ENCODE measurements at regions not wholly inside any gene's neighbourhood (a gene's known extent, or its start where the extent isn't known, plus 50 kb on each side); places are given as distances from the start of the nearest gene placed in this dataset.

- no peak for ATAC-seq
- Histone ChIP-seq H3K27me3 (ENCODE audit: control insufficient read depth in 2 of 2, insufficient read depth in 2 of 2, low read length in 2 of 2) (no peaks in the 10 kb centered on the region), H3K4me2 (ENCODE audit: insufficient read depth, low read length) (no peak overlapping the region), H4K20me1 (replicated peaks; ENCODE audit: control insufficient read depth, insufficient read depth, low read length) (no peaks in the 10 kb centered on the region), H3K27ac (ENCODE audit: extremely low read depth, low read depth, low read length) (no peak overlapping the region), H3K9ac (ENCODE audit: insufficient read depth in 1 of 2, low read depth in 2 of 2, low read length in 2 of 2) (no peak overlapping the region), H3K79me2 (ENCODE audit: control insufficient read depth, insufficient read depth, low read length) (no peaks in the 10 kb centered on the region), H3K4me3 (no peak overlapping the region), H3K4me1 (replicated peaks in 1 of 2; ENCODE audit: control insufficient read depth in 2 of 2, insufficient read depth in 2 of 2, low read length in 2 of 2) (no peaks in the 10 kb centered on the region), H3K9me1 (ENCODE audit: control insufficient read depth, insufficient read depth, low read length) (no peaks in the 10 kb centered on the region), H3K9me3 (replicated peaks; ENCODE audit: control insufficient read depth, insufficient read depth, low read depth, low read length) (no peaks in the 10 kb centered on the region), H3K36me3 (ENCODE audit: control insufficient read depth, insufficient read depth, low read length) (no peaks in the 10 kb centered on the region), H2AFZ (ENCODE audit: low read depth, low read length) (no peak overlapping the region)
- ChIA-PET CTCF (ENCODE audit: low intra/inter-chr PET ratio) (no interaction called here), POLR2A (no interaction called here)
- intact Hi-C loops (cut with micrococcal nuclease): no loop called here
- in situ Hi-C loops (cut with MboI): no loop called here
- WGBS (ENCODE audit: insufficient coverage, low coverage, missing lambda C conversion rate): 0% methylated on average over 3 of the region's 3 CpGs
- no TSS peak for BruUV-seq (replicated peaks)
- FAIRE-seq: no peak
- no peak for DNase-seq (ENCODE audit: extremely low read depth in 1 of 4, low spot score in 3 of 4)
- no peak for TF ChIP-seq TAF1 (IDR thresholded peaks at IDR 0.05; ENCODE audit: control insufficient read depth, extremely low read depth, insufficient read depth, low read length, severe bottlenecking)
- no peak for TF ChIP-seq ZBTB12 (CRISPR knock-in tag; IDR thresholded peaks at IDR 0.05)
- no peak for TF ChIP-seq ZNF561 (CRISPR knock-in tag; conservative IDR thresholded peaks at IDR 0.05)
- no peak for TF ChIP-seq POU5F1 (IDR thresholded peaks at IDR 0.05; ENCODE audit: borderline replicate concordance, low read depth, low read length, partially characterized antibody)
- TF ChIP-seq LCOR (CRISPR knock-in tag; IDR thresholded peaks at IDR 0.05): no peak
- no peak for TF ChIP-seq NCOA2 (IDR thresholded peaks at IDR 0.05; ENCODE audit: partially characterized antibody in 2 of 2)
- no peak for TF ChIP-seq HSF4 (CRISPR knock-in tag; IDR thresholded peaks at IDR 0.05; ENCODE audit: borderline replicate concordance)
- TF ChIP-seq CREBBP (IDR thresholded peaks at IDR 0.05; ENCODE audit: low read depth, low read length): no peak
- no peak for TF ChIP-seq RB1 (IDR thresholded peaks at IDR 0.05; ENCODE audit: low read depth)
- TF ChIP-seq, protein P1, sequence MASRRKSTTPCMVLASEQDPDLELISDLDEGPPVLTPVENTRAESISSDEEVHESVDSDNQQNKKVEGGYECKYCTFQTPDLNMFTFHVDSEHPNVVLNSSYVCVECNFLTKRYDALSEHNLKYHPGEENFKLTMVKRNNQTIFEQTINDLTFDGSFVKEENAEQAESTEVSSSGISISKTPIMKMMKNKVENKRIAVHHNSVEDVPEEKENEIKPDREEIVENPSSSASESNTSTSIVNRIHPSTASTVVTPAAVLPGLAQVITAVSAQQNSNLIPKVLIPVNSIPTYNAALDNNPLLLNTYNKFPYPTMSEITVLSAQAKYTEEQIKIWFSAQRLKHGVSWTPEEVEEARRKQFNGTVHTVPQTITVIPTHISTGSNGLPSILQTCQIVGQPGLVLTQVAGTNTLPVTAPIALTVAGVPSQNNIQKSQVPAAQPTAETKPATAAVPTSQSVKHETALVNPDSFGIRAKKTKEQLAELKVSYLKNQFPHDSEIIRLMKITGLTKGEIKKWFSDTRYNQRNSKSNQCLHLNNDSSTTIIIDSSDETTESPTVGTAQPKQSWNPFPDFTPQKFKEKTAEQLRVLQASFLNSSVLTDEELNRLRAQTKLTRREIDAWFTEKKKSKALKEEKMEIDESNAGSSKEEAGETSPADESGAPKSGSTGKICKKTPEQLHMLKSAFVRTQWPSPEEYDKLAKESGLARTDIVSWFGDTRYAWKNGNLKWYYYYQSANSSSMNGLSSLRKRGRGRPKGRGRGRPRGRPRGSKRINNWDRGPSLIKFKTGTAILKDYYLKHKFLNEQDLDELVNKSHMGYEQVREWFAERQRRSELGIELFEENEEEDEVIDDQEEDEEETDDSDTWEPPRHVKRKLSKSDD (conservative IDR thresholded peaks at IDR 0.05; ENCODE audit: low read length): no peak
- no peak for TF ChIP-seq MAZ (CRISPR knock-in tag; conservative IDR thresholded peaks at IDR 0.05 in 1 of 2, IDR thresholded peaks at IDR 0.05 in 1 of 2)
- TF ChIP-seq SMARCC2 (IDR thresholded peaks at IDR 0.05; ENCODE audit: low read depth): no peak
These were observed 254.9 kb upstream of the NCKAP5 start for GRCh38 chr2:133823226-133823550.
